IMR-90 (cell line): ENCODE measurements at regions not wholly inside any gene's neighbourhood (a gene's known extent, or its start where the extent isn't known, plus 50 kb on each side); places are given as distances from the start of the nearest gene placed in this dataset.

Experiments used
- ATAC-seq: fragments of 200-7000 bp; cut with Tn5 transposase; 2 replicates; pipeline ENCODE4 v1.9.1; 2020; ENCODE audit warnings: low read depth, mild to moderate bottlenecking, moderate library complexity
- BruUV-seq: library from RNA; stranded (reverse); fragments of 400-500 nt; replicated peaks from 2 replicates; lab custom pipeline; 2021; lab: Mats Ljungman, UMichigan
- CTCF ChIA-PET: fragments of 300-600 bp; formaldehyde crosslinking; extraction: SDS; loops from one replicate; lab custom pipeline; 2021; ENCODE audit warnings: antibody characterized with exemption; lab: Yijun Ruan, JAX
- POLR2A ChIA-PET: fragments of 300-600 bp; sonication (Branson Sonifier 250); formaldehyde crosslinking; loops from one replicate; lab custom pipeline; 2022; ENCODE audit warnings: antibody characterized with exemption; ENCODE audit not compliant: unreplicated experiment; lab: Charles Lee
- DNase-seq: peaks from one replicate; pipeline ENCODE4 v3.0.0; 2013
- H2AFZ ChIP-seq: replicated peaks from 2 replicates; pipeline ENCODE3; 2013; ENCODE audit warnings: low read length, mild to moderate bottlenecking; ENCODE audit not compliant: poor library complexity
- H2AK5ac ChIP-seq: 2 replicates; pipeline ENCODE4 v1.6.1; 2013; ENCODE audit warnings: low read depth, low read length, inconsistent platforms
- H2AK9ac ChIP-seq: replicated peaks from 2 replicates; pipeline ENCODE3; 2013; ENCODE audit warnings: mild to moderate bottlenecking, low read depth, low read length, moderate library complexity; ENCODE audit not compliant: poor library complexity
- H2BK120ac ChIP-seq: 2 replicates; pipeline ENCODE4 v1.6.1; 2013; ENCODE audit warnings: low read depth, low read length, inconsistent platforms
- H2BK15ac ChIP-seq: 3 replicates; pipeline ENCODE4 v1.6.1; 2013; ENCODE audit warnings: low read depth, low read length, inconsistent platforms
- H2BK20ac ChIP-seq: 2 replicates; pipeline ENCODE4 v1.6.1; 2013; ENCODE audit warnings: low read depth, mild to moderate bottlenecking, inconsistent platforms, low read length, moderate library complexity
- H2BK5ac ChIP-seq: 2 replicates; pipeline ENCODE4 v1.6.1; 2013; ENCODE audit warnings: mild to moderate bottlenecking, low read depth, low read length, inconsistent platforms; ENCODE audit not compliant: poor library complexity, severe bottlenecking
- H3K14ac ChIP-seq: replicated peaks from 2 replicates; pipeline ENCODE4 v1.6.1; 2013; ENCODE audit warnings: low read depth, low read length, inconsistent platforms
- H3K18ac ChIP-seq: 2 replicates; pipeline ENCODE4 v1.6.1; 2013; ENCODE audit warnings: low read depth, low read length, control low read depth
- H3K23ac ChIP-seq: 2 replicates; pipeline ENCODE4 v1.6.1; 2013; ENCODE audit warnings: low read depth, low read length, inconsistent platforms
- H3K27ac ChIP-seq: 2 replicates; pipeline ENCODE4 v1.5.1; 2013; ENCODE audit warnings: mild to moderate bottlenecking, control low read depth, low read length; ENCODE audit not compliant: insufficient read depth
- H3K27me3 ChIP-seq: 2 replicates; pipeline ENCODE4 v1.6.1; 2013; ENCODE audit warnings: low read length; ENCODE audit not compliant: control insufficient read depth, insufficient read depth
- H3K36me3 ChIP-seq: 2 replicates; pipeline ENCODE4 v1.6.1; 2013; ENCODE audit warnings: low read length, mixed read lengths; ENCODE audit not compliant: control insufficient read depth, insufficient read depth
- H3K4ac ChIP-seq: 2 replicates; pipeline ENCODE4 v1.6.1; 2013; ENCODE audit warnings: low read depth, low read length, inconsistent platforms
- H3K4me1 ChIP-seq: 2 replicates; pipeline ENCODE4 v1.6.1; 2013; ENCODE audit warnings: low read length, mixed read lengths; ENCODE audit not compliant: control insufficient read depth, insufficient read depth
- H3K4me2 ChIP-seq: 2 replicates; pipeline ENCODE4 v1.6.1; 2013; ENCODE audit warnings: low read depth, mild to moderate bottlenecking, control low read depth, low read length, moderate library complexity
- H3K4me3 ChIP-seq: 2 replicates; pipeline ENCODE4 v1.5.1; 2013; ENCODE audit warnings: low read depth, mild to moderate bottlenecking, control low read depth, low read length, moderate library complexity; ENCODE audit not compliant: insufficient read depth
- H3K56ac ChIP-seq: 2 replicates; pipeline ENCODE4 v1.6.1; 2013; ENCODE audit warnings: low read length, inconsistent platforms; ENCODE audit not compliant: insufficient read depth; ENCODE audit errors: extremely low read depth
- H3K79me1 ChIP-seq, 2 experiments: 2 replicates each; pipeline ENCODE4 v1.6.1; 2013; ENCODE audit warnings: low read length in 2 of 2, inconsistent platforms in 1 of 2, low read depth in 1 of 2
- H3K9ac ChIP-seq: 2 replicates; pipeline ENCODE4 v1.6.1; 2013; ENCODE audit warnings: low read depth, low read length, control low read depth
- H3K9me1 ChIP-seq: 2 replicates; pipeline ENCODE4 v1.6.1; 2013; ENCODE audit warnings: low read length, inconsistent platforms; ENCODE audit not compliant: insufficient read depth
- H3K9me3 ChIP-seq: 2 replicates; pipeline ENCODE4 v1.6.1; 2013; ENCODE audit warnings: low read length; ENCODE audit not compliant: control insufficient read depth, insufficient read depth
- H4K20me1 ChIP-seq: 2 replicates; pipeline ENCODE4 v1.6.1; 2013; ENCODE audit warnings: low read length, inconsistent platforms; ENCODE audit not compliant: insufficient read depth
- H4K5ac ChIP-seq: 2 replicates; pipeline ENCODE4 v1.6.1; 2013; ENCODE audit warnings: mild to moderate bottlenecking, low read depth, low read length, control low read depth
- H4K8ac ChIP-seq, 2 experiments: 2 replicates each; pipeline ENCODE4 v1.6.1; 2013; ENCODE audit warnings: low read depth in 2 of 2, low read length in 2 of 2, control low read depth in 1 of 2, inconsistent platforms in 1 of 2
- H4K91ac ChIP-seq: 2 replicates; pipeline ENCODE4 v1.6.1; 2013; ENCODE audit warnings: low read depth, low read length, inconsistent platforms; ENCODE audit not compliant: insufficient read depth
- BHLHE40 ChIP-seq: fragments of 150-350 bp; IDR thresholded peaks from 2 replicates; pipeline ENCODE4 v1.6.1; 2016; ENCODE audit warnings: mild to moderate bottlenecking, low read depth, low read length
- ELK1 ChIP-seq: fragments of 150-350 bp; IDR thresholded peaks from 2 replicates; pipeline ENCODE4 v1.6.1; 2016; ENCODE audit warnings: low read depth, mild to moderate bottlenecking, low read length, moderate library complexity, borderline replicate concordance
- FOS ChIP-seq: fragments of 150-350 bp; IDR thresholded peaks from 2 replicates; pipeline ENCODE4 v1.6.1; 2016; ENCODE audit warnings: low read depth, low read length
- MXI1 ChIP-seq: IDR thresholded peaks from 2 replicates; pipeline ENCODE4 v1.6.1; 2012; ENCODE audit warnings: low read depth, mild to moderate bottlenecking, low read length, moderate library complexity, borderline replicate concordance
- NFE2L2 ChIP-seq: fragments of 150-350 bp; IDR thresholded peaks from 2 replicates; pipeline ENCODE4 v1.6.1; 2016; ENCODE audit warnings: low read depth, mild to moderate bottlenecking, low read length
- POLR2A ChIP-seq: IDR thresholded peaks from 2 replicates; pipeline ENCODE4 v1.6.1; 2012; ENCODE audit warnings: mild to moderate bottlenecking, low read depth, low read length
- RFX5 ChIP-seq: IDR thresholded peaks from 2 replicates; pipeline ENCODE4 v1.8.0; 2012; ENCODE audit warnings: low read depth, mild to moderate bottlenecking, low read length, moderate library complexity
- USF2 ChIP-seq: fragments of 150-350 bp; IDR thresholded peaks from 2 replicates; pipeline ENCODE4 v1.6.1; 2017; ENCODE audit warnings: mild to moderate bottlenecking, antibody characterized with exemption, low read length, low read depth
- WGBS, 2 experiments: methylation state at CpG; one replicate each; pipeline versions ENCODE4 v1.1.5 to v1.1.7; 2013; ENCODE audit warnings: missing lambda C conversion rate in 2 of 2; ENCODE audit not compliant: insufficient read length in 1 of 2; ENCODE audit errors: extremely low coverage in 2 of 2; 5-methylcytosine and 5-hydroxymethylcytosine counted together
- dilution Hi-C: fragments of 300-500 bp; cut with HindIII; formaldehyde crosslinking; loops from one replicate; pipeline ENCODE4 v1.14.3; 2018; ENCODE audit warnings: low sequenced_read_pairs; ENCODE audit not compliant: unreplicated experiment
- in situ Hi-C: fragments of 300-500 bp; cut with MboI; formaldehyde crosslinking; loops from 3 replicates; pipeline ENCODE4 v1.14.3; 2019; ENCODE audit warnings: low sequenced_read_pairs, inconsistent platforms, mixed read lengths
- intact Hi-C: fragments of 100-400 bp; cut with micrococcal nuclease; formaldehyde crosslinking; loops from 2 replicates; pipeline ENCODE4 v1.10.0; 2022

- TF ChIP-seq USF2 (no peak), MXI1 (no peak), FOS (peak; percentile 38; the same call in 1 of the 2 replicates), POLR2A (no peak)
These were observed 72.9 kb upstream of the STEAP1B start (continued) for GRCh38 chr7:22572937-22573336.

- no peak overlapping the region for H3K4me2 ChIP-seq
- H4K20me1 ChIP-seq = no peaks in the 10 kb centered on the region
- in situ Hi-C loops (no loop called here), dilution Hi-C loops (loop anchor here (25.0 kb wide), 1 partner anchor 490 kb away; no protein-coding TSS in a partner anchor), intact Hi-C loops (no loop called here)
- no peak overlapping the region for H3K9ac ChIP-seq
- peak overlapping the region; percentile 75; the same call in 1 of the 2 replicates for H2AK5ac ChIP-seq
- H3K79me1 ChIP-seq = no peaks in the 10 kb centered on the region
- H2BK15ac ChIP-seq = peak overlapping the region; percentile 85; the same call in 1 of the 3 replicates
- H2BK120ac ChIP-seq = peak overlapping the region; percentile 80
- H2AFZ ChIP-seq = no peak overlapping the region
- no peak for DNase-seq
- WGBS, 2 experiments = 87% methylated on average over 3 of the region's 8 CpGs; no CpG with 5 or more reads in 1 of the 2 experiments
- H3K18ac ChIP-seq = peak overlapping the region; percentile 11
- no peak overlapping the region for H4K5ac ChIP-seq
- H3K4me3 ChIP-seq = no peak overlapping the region
- no peaks in the 10 kb centered on the region for H3K36me3 ChIP-seq
- H2BK20ac ChIP-seq = peak overlapping the region; percentile 67; the same call in 1 of the 2 replicates
- TF ChIP-seq ELK1 = no peak
- no peak for TF ChIP-seq RFX5
- TF ChIP-seq NFE2L2 = no peak
- no peak for TF ChIP-seq BHLHE40
- TF ChIP-seq MXI1 = no peak
- H3K23ac ChIP-seq = no peak overlapping the region
- peaks cover 12% of the 10 kb centered on the region for H3K4me1 ChIP-seq
- CTCF ChIA-PET = no interaction called here
- no peak overlapping the region for H2AK9ac ChIP-seq
- peak overlapping the region; percentile 70; the same call in 1 of the 2 replicates for H3K14ac ChIP-seq
- BruUV-seq = no TSS peak
- peak overlapping the region in 1 of 2 experiments; percentile 31; a peak in 1 of 4 replicates for H4K8ac ChIP-seq
- H3K27me3 ChIP-seq = no peaks in the 10 kb centered on the region
- no peak for ATAC-seq
- peak overlapping the region; percentile 8 for H3K4ac ChIP-seq
- no peak overlapping the region for H3K56ac ChIP-seq
- no peak overlapping the region for H3K27ac ChIP-seq
- H2BK5ac ChIP-seq = no peak overlapping the region
- H3K9me3 ChIP-seq = no peaks in the 10 kb centered on the region
- POLR2A ChIA-PET = no interaction called here
- peak overlapping the region; percentile 17; the same call in 1 of the 2 replicates for H4K91ac ChIP-seq
- peaks cover 5% of the 10 kb centered on the region; the same call in 1 of the 2 replicates for H3K9me1 ChIP-seq
These were observed 72.3 kb upstream of the STEAP1B start for GRCh38 chr7:22572292-22572691.
